HL-60 (cell line): ENCODE measurements at regions not wholly inside any gene's neighbourhood (a gene's known extent, or its start where the extent isn't known, plus 50 kb on each side); places are given as distances from the start of the nearest gene placed in this dataset.

Source experiments
- DNase-seq, 2 experiments: peaks; one replicate each; pipeline ENCODE4 v3.0.0-alpha.2; 2010 to 2020; ENCODE audit warnings: low read depth in 1 of 2, low spot score in 1 of 2
- H3K27ac ChIP-seq: fragments of 250-450 bp; sonication (Bioruptor Pico); replicated peaks from 2 replicates; pipeline ENCODE4 v1.5.1; 2020; ENCODE audit warnings: mild to moderate bottlenecking, moderate library complexity
- H3K27me3 ChIP-seq: fragments of 250-450 bp; sonication (Bioruptor Pico); 2 replicates; pipeline ENCODE4 v1.5.1; 2021; ENCODE audit warnings: mild to moderate bottlenecking, moderate library complexity; ENCODE audit not compliant: insufficient read depth, poor library complexity, severe bottlenecking
- H3K4me3 ChIP-seq: replicated peaks from 2 replicates; pipeline ENCODE4 v1.5.1; 2011; ENCODE audit warnings: mild to moderate bottlenecking, control low read depth, low read length; ENCODE audit not compliant: insufficient read depth
- GABPA ChIP-seq: IDR thresholded peaks from 2 replicates; pipeline ENCODE4 v1.6.1; 2012; ENCODE audit warnings: low read depth
- POLR2AphosphoS5 ChIP-seq: IDR thresholded peaks from 2 replicates; pipeline ENCODE4 v1.6.1; 2012; ENCODE audit warnings: low read depth
- REST ChIP-seq: IDR thresholded peaks from 2 replicates; pipeline ENCODE4 v1.6.1; 2012; ENCODE audit warnings: low read depth; ENCODE audit not compliant: insufficient replicate concordance
- SPI1 ChIP-seq: IDR thresholded peaks from 2 replicates; pipeline ENCODE4 v1.6.1; 2012; ENCODE audit warnings: low read depth, mild to moderate bottlenecking, borderline replicate concordance
- TF ChIP-seq, protein P1 (sequence below): IDR thresholded peaks from one replicate; pipeline ENCODE4 v1.5.1; 2011; ENCODE audit warnings: low read length, control low read depth, inconsistent platforms; ENCODE audit not compliant: insufficient read depth

- no peak overlapping the region for H3K4me3 ChIP-seq
- H3K27ac ChIP-seq: no peak overlapping the region
- H3K27me3 ChIP-seq: no peaks in the 10 kb centered on the region
- TF ChIP-seq REST (no peak), GABPA (no peak), SPI1 (no peak), POLR2AphosphoS5 (no peak)
- TF ChIP-seq, protein P1, sequence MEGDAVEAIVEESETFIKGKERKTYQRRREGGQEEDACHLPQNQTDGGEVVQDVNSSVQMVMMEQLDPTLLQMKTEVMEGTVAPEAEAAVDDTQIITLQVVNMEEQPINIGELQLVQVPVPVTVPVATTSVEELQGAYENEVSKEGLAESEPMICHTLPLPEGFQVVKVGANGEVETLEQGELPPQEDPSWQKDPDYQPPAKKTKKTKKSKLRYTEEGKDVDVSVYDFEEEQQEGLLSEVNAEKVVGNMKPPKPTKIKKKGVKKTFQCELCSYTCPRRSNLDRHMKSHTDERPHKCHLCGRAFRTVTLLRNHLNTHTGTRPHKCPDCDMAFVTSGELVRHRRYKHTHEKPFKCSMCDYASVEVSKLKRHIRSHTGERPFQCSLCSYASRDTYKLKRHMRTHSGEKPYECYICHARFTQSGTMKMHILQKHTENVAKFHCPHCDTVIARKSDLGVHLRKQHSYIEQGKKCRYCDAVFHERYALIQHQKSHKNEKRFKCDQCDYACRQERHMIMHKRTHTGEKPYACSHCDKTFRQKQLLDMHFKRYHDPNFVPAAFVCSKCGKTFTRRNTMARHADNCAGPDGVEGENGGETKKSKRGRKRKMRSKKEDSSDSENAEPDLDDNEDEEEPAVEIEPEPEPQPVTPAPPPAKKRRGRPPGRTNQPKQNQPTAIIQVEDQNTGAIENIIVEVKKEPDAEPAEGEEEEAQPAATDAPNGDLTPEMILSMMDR: no peak
- no peak for DNase-seq
Measured at GRCh38 chr12:46046436-46046835, 56.1 kb upstream of the SCAF11 start.

- TF ChIP-seq GABPA (no peak), SPI1 (no peak), REST (no peak), POLR2AphosphoS5 (no peak)
- TF ChIP-seq, protein P1: no peak
- no peak for DNase-seq
- Histone ChIP-seq H3K4me3 (no peak overlapping the region), H3K27ac (no peak overlapping the region), H3K27me3 (no peaks in the 10 kb centered on the region)
Measured at GRCh38 chr12:46043972-46044520, 53.7 kb upstream of the SCAF11 start.
